ENCODE measurements at regions not wholly inside any gene's neighbourhood (a gene's known extent, or its start where the extent isn't known, plus 50 kb on each side); places are given as distances from the start of the nearest gene placed in this dataset.

GRCh38 chr7:12467837-12468236 lies 64.2 kb upstream of the VWDE start:
- no peak for DNase-seq (ENCODE audit: low read depth, low spot score)
- Histone ChIP-seq H3K27ac (ENCODE audit: low read length) (no peak overlapping the region), H3K27me3 (ENCODE audit: control insufficient read depth, insufficient read depth, low read length) (no peaks in the 10 kb centered on the region), H3K4me1 (ENCODE audit: control insufficient read depth, insufficient read depth, low read length) (no peaks in the 10 kb centered on the region), H3K9me3 (ENCODE audit: control insufficient read depth, insufficient read depth, low read depth, low read length) (no peaks in the 10 kb centered on the region), H3K4me3 (ENCODE audit: low read depth in 2 of 2, low read length in 2 of 2) (no peak overlapping the region), H3K36me3 (ENCODE audit: control insufficient read depth, insufficient read depth, low read length) (no peaks in the 10 kb centered on the region)
- no TSS peak for BruUV-seq (replicated peaks)
- ChIA-PET POLR2A (no interaction called here), CTCF (no interaction called here)
- intact Hi-C loops (cut with micrococcal nuclease; ENCODE audit: unreplicated experiment) (no loop called here), in situ Hi-C loops (cut with HindIII; ENCODE audit: low pct_unique_long_range_greater_than_20kb, low sequenced_read_pairs) (no loop called here)
- TF ChIP-seq REST (IDR thresholded peaks at IDR 0.05; ENCODE audit: insufficient read depth in 1 of 2, low read depth in 2 of 2, low read length in 1 of 2) (no peak), TCF7L2 (IDR thresholded peaks at IDR 0.05; ENCODE audit: low read depth, low read length) (no peak), POLR2AphosphoS5 (IDR thresholded peaks at IDR 0.05; ENCODE audit: low read depth, low read length) (no peak)
- ATAC-seq = no peak

- in situ Hi-C loops (cut with HindIII; ENCODE audit: low pct_unique_long_range_greater_than_20kb, low sequenced_read_pairs) (no loop called here), intact Hi-C loops (cut with micrococcal nuclease; ENCODE audit: unreplicated experiment) (no loop called here)
- DNase-seq (ENCODE audit: low read depth, low spot score) = no peak
- no peak for ATAC-seq
- Histone ChIP-seq H3K36me3 (ENCODE audit: control insufficient read depth, insufficient read depth, low read length) (no peaks in the 10 kb centered on the region), H3K4me1 (ENCODE audit: control insufficient read depth, insufficient read depth, low read length) (no peaks in the 10 kb centered on the region), H3K9me3 (ENCODE audit: control insufficient read depth, insufficient read depth, low read depth, low read length) (no peaks in the 10 kb centered on the region), H3K27me3 (ENCODE audit: control insufficient read depth, insufficient read depth, low read length) (no peaks in the 10 kb centered on the region), H3K27ac (ENCODE audit: low read length) (no peak overlapping the region), H3K4me3 (ENCODE audit: low read depth in 2 of 2, low read length in 2 of 2) (no peak overlapping the region)
- no TSS peak for BruUV-seq (replicated peaks)
- CTCF ChIA-PET = interaction anchor here (1.4 kb wide), 1 partner anchor 11 kb away, joined by 3 read pairs; no protein-coding TSS in a partner anchor
- POLR2A ChIA-PET = no interaction called here
- TF ChIP-seq SIN3A (IDR thresholded peaks at IDR 0.05; ENCODE audit: borderline replicate concordance, insufficient read depth, low read depth, low read length) (no peak), TCF7L2 (IDR thresholded peaks at IDR 0.05; ENCODE audit: low read depth, low read length) (no peak), CTCF (IDR thresholded peaks at IDR 0.05) (no peak), REST (IDR thresholded peaks at IDR 0.05; ENCODE audit: insufficient read depth in 1 of 2, low read depth in 2 of 2, low read length in 1 of 2) (no peak), POLR2AphosphoS5 (IDR thresholded peaks at IDR 0.05; ENCODE audit: low read depth, low read length) (no peak)
Measured at GRCh38 chr7:12469568-12469967, 65.9 kb upstream of the VWDE start.
